ENCODE measurements at regions not wholly inside any gene's neighbourhood (a gene's known extent, or its start where the extent isn't known, plus 50 kb on each side); places are given as distances from the start of the nearest gene placed in this dataset.

DNA sequence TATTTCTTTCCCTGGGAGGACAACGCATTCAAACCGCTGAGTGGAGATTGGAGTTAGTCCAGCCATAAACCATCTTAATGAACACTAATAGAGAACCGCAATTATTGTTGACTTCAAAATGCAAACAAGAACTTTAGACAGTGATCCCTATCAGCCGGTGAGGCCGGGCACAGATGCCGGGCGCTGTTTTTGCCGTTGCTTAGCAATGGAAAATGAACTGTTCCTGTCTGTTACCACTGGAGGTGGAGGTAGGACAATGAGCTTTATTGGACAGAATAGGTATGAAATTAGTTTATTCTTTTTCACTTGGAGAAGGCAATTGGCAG, 216.8 kb downstream of the TTC8 start:
- TF ChIP-seq CTCF (IDR thresholded peaks at IDR 0.05; ENCODE audit: borderline replicate concordance, extremely low read depth, low read length, poor library complexity, severe bottlenecking) = no peak
- TF ChIP-seq EZH2 (IDR thresholded peaks at IDR 0.05; ENCODE audit: borderline replicate concordance, low read depth, low read length, severe bottlenecking) = no peak

Measured in DND-41 (cell line).